ENCODE measurements at regions not wholly inside any gene's neighbourhood (a gene's known extent, or its start where the extent isn't known, plus 50 kb on each side); places are given as distances from the start of the nearest gene placed in this dataset.

DNA sequence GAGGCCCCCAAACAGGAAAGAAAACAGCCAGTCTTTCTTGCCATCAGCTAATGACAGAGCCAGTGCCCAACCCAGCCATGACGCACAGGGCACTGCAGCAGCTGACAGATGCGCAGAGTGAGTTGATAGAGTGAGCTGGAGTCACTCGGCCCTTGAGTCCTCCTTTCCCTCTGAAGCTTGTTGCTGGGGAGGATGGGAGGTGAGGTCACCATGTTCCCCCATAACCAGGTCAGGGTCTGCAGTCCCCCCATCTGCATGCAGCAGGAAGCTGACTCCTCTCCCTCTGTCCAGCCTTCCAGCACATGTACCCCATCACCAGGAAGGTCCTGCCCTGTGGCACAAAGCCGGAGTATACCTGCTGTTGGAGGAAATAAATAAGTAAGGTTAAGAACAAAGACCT, 174.6 kb downstream of the ABHD5 start:
- Histone ChIP-seq H3K27me3 (ENCODE audit: insufficient read depth, low read length) (no peaks in the 10 kb centered on the region), H3K36me3 (ENCODE audit: insufficient read depth, low read length) (no peaks in the 10 kb centered on the region), H4K20me1 (ENCODE audit: insufficient read depth, low read length) (no peaks in the 10 kb centered on the region), H3K4me1 (ENCODE audit: insufficient read depth, low read length) (peaks cover 39% of the 10 kb centered on the region), H3K27ac (ENCODE audit: low read depth, low read length) (no peak overlapping the region), H2AFZ (ENCODE audit: low read length) (no peak overlapping the region), H3K9me3 (ENCODE audit: low read depth, low read length) (no peaks in the 10 kb centered on the region), H3K79me2 (ENCODE audit: insufficient read depth, low read length) (no peaks in the 10 kb centered on the region), H3K4me3 (ENCODE audit: insufficient read depth, low read length) (no peak overlapping the region), H3K4me2 (ENCODE audit: insufficient read depth, low read length) (no peak overlapping the region)
- TF ChIP-seq, protein P1, sequence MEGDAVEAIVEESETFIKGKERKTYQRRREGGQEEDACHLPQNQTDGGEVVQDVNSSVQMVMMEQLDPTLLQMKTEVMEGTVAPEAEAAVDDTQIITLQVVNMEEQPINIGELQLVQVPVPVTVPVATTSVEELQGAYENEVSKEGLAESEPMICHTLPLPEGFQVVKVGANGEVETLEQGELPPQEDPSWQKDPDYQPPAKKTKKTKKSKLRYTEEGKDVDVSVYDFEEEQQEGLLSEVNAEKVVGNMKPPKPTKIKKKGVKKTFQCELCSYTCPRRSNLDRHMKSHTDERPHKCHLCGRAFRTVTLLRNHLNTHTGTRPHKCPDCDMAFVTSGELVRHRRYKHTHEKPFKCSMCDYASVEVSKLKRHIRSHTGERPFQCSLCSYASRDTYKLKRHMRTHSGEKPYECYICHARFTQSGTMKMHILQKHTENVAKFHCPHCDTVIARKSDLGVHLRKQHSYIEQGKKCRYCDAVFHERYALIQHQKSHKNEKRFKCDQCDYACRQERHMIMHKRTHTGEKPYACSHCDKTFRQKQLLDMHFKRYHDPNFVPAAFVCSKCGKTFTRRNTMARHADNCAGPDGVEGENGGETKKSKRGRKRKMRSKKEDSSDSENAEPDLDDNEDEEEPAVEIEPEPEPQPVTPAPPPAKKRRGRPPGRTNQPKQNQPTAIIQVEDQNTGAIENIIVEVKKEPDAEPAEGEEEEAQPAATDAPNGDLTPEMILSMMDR (IDR thresholded peaks at IDR 0.05; ENCODE audit: extremely low read depth, low read depth, low read length), result no peak
- DNase-seq (ENCODE audit: insufficient read length, low spot score, missing footprints), result peak; percentile 35

DNA sequence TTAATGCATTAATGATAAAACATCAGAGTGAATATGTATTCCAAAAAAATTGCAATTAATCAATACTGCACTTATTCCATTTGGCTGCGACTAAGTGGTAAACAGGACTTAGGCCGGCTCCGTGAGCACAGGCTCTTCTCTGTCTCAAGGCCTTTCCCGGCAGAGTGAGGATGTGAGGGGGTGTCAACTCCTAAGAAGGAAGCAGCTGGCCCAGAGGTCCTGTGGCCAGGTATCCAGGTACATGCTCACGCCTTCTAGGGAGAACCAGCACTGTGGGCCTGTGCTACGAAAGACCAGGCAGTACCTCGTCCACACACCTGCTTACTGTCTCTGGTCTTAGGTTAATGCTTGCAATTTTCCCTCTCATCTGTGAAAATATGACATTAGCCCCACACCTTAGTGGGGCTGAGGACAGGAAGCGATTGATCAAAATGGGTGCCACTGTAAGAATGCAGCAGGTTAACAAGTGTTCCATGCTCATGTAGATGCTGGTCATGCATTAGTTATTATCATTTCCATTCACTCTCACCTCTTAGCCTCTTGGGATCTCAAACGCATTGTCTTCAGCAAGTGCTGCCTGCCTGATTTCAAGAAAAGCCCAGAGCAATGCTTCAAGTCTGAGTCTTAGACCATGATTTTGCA, 175.3 kb downstream of the ABHD5 start:
- Histone ChIP-seq H3K27ac (ENCODE audit: low read depth, low read length) (peak overlapping the region; percentile 82), H3K4me3 (ENCODE audit: insufficient read depth, low read length) (no peak overlapping the region), H4K20me1 (ENCODE audit: insufficient read depth, low read length) (no peaks in the 10 kb centered on the region), H3K4me1 (ENCODE audit: insufficient read depth, low read length) (peaks cover 46% of the 10 kb centered on the region), H3K9me3 (ENCODE audit: low read depth, low read length) (no peaks in the 10 kb centered on the region), H2AFZ (ENCODE audit: low read length) (no peak overlapping the region), H3K36me3 (ENCODE audit: insufficient read depth, low read length) (no peaks in the 10 kb centered on the region), H3K4me2 (ENCODE audit: insufficient read depth, low read length) (peak overlapping the region; percentile 41), H3K79me2 (ENCODE audit: insufficient read depth, low read length) (no peaks in the 10 kb centered on the region), H3K27me3 (ENCODE audit: insufficient read depth, low read length) (no peaks in the 10 kb centered on the region)
- DNase-seq (ENCODE audit: insufficient read length, low spot score, missing footprints), result peak; percentile 58
- TF ChIP-seq, protein P1 (IDR thresholded peaks at IDR 0.05; ENCODE audit: extremely low read depth, low read depth, low read length), result no peak

DNA sequence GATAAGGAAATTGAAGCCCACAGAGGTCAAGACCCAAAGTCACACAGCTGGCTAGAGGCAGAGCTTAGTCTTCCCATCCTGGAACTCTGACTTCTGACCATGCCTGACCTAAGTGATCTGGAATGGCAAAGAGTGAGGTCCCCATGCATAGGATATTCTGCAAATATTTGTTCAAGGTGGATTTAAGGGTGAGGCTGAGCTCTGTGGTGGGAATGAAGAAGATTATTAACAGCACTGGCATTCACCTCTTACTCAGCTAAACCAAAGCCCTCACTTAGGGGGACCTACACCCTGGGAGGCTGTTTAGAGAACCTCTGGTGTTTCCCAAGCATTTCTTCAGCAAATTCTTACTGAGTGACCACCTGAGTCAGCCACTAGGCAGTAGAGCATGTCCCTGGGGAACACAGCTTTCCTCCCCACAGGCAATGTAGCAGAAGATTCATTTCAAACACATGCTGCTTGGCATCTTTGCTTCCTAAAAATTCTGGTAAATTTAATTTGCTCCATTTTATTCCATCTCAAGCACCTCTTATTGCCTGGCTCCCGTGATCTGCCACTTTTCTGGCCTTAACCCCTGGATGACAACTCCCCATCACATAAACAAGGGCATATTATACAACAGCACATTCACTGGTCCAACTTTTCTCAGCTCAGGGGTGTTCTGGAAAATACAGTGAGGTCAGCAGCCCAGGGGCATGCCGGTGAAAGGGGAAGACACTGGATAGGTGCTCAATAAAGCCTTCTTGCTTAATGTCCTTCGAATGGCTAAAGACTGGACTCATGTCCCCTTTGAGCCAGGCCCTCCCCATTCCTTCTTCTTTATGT, 176.0 kb downstream of the ABHD5 start:
- Histone ChIP-seq H3K36me3 (ENCODE audit: insufficient read depth, low read length) (no peaks in the 10 kb centered on the region), H3K27me3 (ENCODE audit: insufficient read depth, low read length) (no peaks in the 10 kb centered on the region), H3K79me2 (ENCODE audit: insufficient read depth, low read length) (no peaks in the 10 kb centered on the region), H3K4me3 (ENCODE audit: insufficient read depth, low read length) (no peak overlapping the region), H3K4me1 (ENCODE audit: insufficient read depth, low read length) (peaks cover 53% of the 10 kb centered on the region), H3K27ac (ENCODE audit: low read depth, low read length) (peak overlapping the region; percentile 82), H3K9me3 (ENCODE audit: low read depth, low read length) (no peaks in the 10 kb centered on the region), H2AFZ (ENCODE audit: low read length) (no peak overlapping the region), H4K20me1 (ENCODE audit: insufficient read depth, low read length) (no peaks in the 10 kb centered on the region), H3K4me2 (ENCODE audit: insufficient read depth, low read length) (peak overlapping the region; percentile 41)
- DNase-seq (ENCODE audit: insufficient read length, low spot score, missing footprints), result peak; percentile 93
- TF ChIP-seq, protein P1 (IDR thresholded peaks at IDR 0.05; ENCODE audit: extremely low read depth, low read depth, low read length), result no peak

DNA sequence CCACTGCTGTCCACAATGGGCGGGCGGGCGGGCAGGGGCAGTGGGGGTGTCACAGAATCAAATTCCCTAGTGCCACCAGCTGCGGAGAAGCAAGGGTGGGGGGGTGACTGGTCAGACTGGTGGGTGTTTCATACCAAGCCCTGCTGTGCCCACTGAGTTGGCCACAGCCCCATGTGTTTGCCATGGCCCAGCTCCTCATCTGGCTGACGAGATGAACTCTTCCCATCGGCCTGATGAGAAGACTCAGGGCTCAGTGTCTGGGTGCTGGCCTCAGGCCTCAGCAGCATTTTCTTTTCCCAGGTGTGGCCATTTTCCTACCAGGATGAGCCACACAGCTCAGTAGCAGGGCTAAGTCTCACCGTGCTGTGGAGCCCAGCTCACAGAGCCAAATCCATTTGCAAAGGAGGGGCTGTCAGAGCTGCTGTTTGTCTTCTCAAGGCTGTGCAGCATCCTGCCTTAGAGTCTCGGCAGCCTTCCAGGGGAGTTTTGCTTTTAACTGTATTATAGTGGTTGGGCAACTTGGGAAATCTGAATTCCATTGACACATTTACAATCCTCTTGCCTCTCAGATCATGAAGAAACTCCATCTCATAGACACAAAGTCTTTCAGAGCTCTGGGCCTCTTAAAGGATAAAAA, 176.8 kb downstream of the ABHD5 start:
- no peaks in the 10 kb centered on the region for H3K27me3 ChIP-seq (ENCODE audit: insufficient read depth, low read length)
- peak overlapping the region; percentile 82 for H3K27ac ChIP-seq (ENCODE audit: low read depth, low read length)
- TF ChIP-seq, protein P1 (IDR thresholded peaks at IDR 0.05; ENCODE audit: extremely low read depth, low read depth, low read length), result no peak
- H3K4me1 ChIP-seq (ENCODE audit: insufficient read depth, low read length), result peaks cover 61% of the 10 kb centered on the region
- no peaks in the 10 kb centered on the region for H3K36me3 ChIP-seq (ENCODE audit: insufficient read depth, low read length)
- no peak for DNase-seq (ENCODE audit: insufficient read length, low spot score, missing footprints)
- H3K4me2 ChIP-seq (ENCODE audit: insufficient read depth, low read length), result peak overlapping the region; percentile 26
- no peak overlapping the region for H3K4me3 ChIP-seq (ENCODE audit: insufficient read depth, low read length)
- no peaks in the 10 kb centered on the region for H3K9me3 ChIP-seq (ENCODE audit: low read depth, low read length)
- no peaks in the 10 kb centered on the region for H3K79me2 ChIP-seq (ENCODE audit: insufficient read depth, low read length)
- H2AFZ ChIP-seq (ENCODE audit: low read length), result peak overlapping the region; percentile 27
- H4K20me1 ChIP-seq (ENCODE audit: insufficient read depth, low read length), result no peaks in the 10 kb centered on the region

Data from osteoblast (primary cell).